ENCODE measurements at regions not wholly inside any gene's neighbourhood (a gene's known extent, or its start where the extent isn't known, plus 50 kb on each side); places are given as distances from the start of the nearest gene placed in this dataset.
A peak's percentile ranks its signal among the peaks of the same experiment; 100 is the strongest.

- peak; percentile 54 for TF ChIP-seq CTCF (conservative IDR thresholded peaks at IDR 0.05; ENCODE audit: low read depth, low read length)
- DNase-seq (ENCODE audit: low read depth) = peak; percentile 47
- peak overlapping the region; percentile 39 for H3K4me3 ChIP-seq (ENCODE audit: low read depth, low read length)
Observed at GRCh38 chr18:77899972-77900754, 650.5 kb downstream of the GALR1 start.

GRCh38 chr18:77905011-77905410 lies 655.4 kb downstream of the GALR1 start:
- DNase-seq (ENCODE audit: low read depth) = no peak
- no peak overlapping the region for H3K4me3 ChIP-seq (ENCODE audit: low read depth, low read length)
- TF ChIP-seq CTCF (conservative IDR thresholded peaks at IDR 0.05; ENCODE audit: low read depth, low read length) = no peak

DNA sequence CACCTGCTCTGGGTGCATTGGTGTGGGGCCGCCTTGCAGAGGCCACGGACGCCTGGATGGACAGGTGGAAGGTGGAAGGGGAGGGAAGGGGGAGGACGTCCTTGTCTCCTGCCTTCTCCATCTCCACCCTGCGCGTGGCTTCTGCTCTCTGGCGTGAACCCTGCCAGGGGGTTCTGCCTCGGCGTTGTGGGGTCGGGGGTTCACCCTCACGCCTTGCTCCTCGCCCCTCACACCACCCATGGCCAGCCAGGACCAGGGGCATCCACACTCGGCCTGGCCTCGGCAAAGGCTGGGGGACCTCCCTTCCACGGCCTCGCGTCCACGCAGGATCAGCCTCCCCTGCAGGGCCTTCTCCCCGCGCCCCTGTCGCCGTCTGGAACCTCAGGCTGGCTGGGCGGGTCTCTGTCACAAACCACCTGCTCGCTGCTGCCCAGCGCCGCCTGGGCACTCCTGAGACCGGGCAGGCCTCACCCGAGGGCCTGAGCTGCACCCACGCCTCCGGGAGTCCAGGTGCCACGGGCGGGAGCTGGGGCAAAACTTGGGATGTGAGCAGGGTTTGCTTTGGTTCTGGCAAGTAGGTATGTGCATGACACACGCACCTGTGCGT lies 655.9 kb downstream of the GALR1 start:
- TF ChIP-seq CTCF (conservative IDR thresholded peaks at IDR 0.05; ENCODE audit: low read depth, low read length) = no peak
- no peak for DNase-seq (ENCODE audit: low read depth)
- no peak overlapping the region for H3K4me3 ChIP-seq (ENCODE audit: low read depth, low read length)

- no peak for DNase-seq (ENCODE audit: low read depth)
- TF ChIP-seq CTCF (conservative IDR thresholded peaks at IDR 0.05; ENCODE audit: low read depth, low read length) = no peak
Observed at GRCh38 chr18:77906103-77906892, 656.6 kb downstream of the GALR1 start.

GRCh38 chr18:77910347-77910746 lies 660.7 kb downstream of the GALR1 start:
- no peak for TF ChIP-seq CTCF (conservative IDR thresholded peaks at IDR 0.05; ENCODE audit: low read depth, low read length)
- no peak for DNase-seq (ENCODE audit: low read depth)
- no peak overlapping the region for H3K4me3 ChIP-seq (ENCODE audit: low read depth, low read length)

More at GRCh38 chr18:77906103-77906892, 656.6 kb downstream of the GALR1 start:
- no peak overlapping the region for H3K4me3 ChIP-seq (ENCODE audit: low read depth, low read length)

GRCh38 chr18:77911971-77912605 lies 662.4 kb downstream of the GALR1 start:
- DNase-seq (ENCODE audit: low read depth) = no peak
- no peak for TF ChIP-seq CTCF (conservative IDR thresholded peaks at IDR 0.05; ENCODE audit: low read depth, low read length)
- no peak overlapping the region for H3K4me3 ChIP-seq (ENCODE audit: low read depth, low read length)
